GM23338 (cell line): ENCODE measurements at regions not wholly inside any gene's neighbourhood (a gene's known extent, or its start where the extent isn't known, plus 50 kb on each side); places are given as distances from the start of the nearest gene placed in this dataset.

Experiments used
- ATAC-seq: fragments of 200-7000 bp; cut with Tn5 transposase; 3 replicates; pipeline ENCODE4 v1.9.1; 2020
- DNase-seq: peaks from one replicate; pipeline ENCODE4 v3.0.0-alpha.2; 2015; ENCODE audit warnings: low spot score
- H2AFZ ChIP-seq: fragments of 200-600 bp; sonication (generic); 2 replicates; pipeline ENCODE4 v1.8.0; 2016; ENCODE audit warnings: antibody characterized with exemption, mild to moderate bottlenecking, moderate library complexity
- H3F3A ChIP-seq: fragments of 200-600 bp; sonication (generic); replicated peaks from 2 replicates; pipeline ENCODE4 v1.8.0; 2017; ENCODE audit warnings: antibody characterized with exemption, mixed run types, low read depth
- H3K27ac ChIP-seq: fragments of 200-600 bp; sonication (generic); 2 replicates; pipeline ENCODE4 v1.6.1; 2016; ENCODE audit warnings: low read depth
- H3K27me3 ChIP-seq: fragments of 200-600 bp; sonication (generic); 2 replicates; pipeline ENCODE4 v1.8.0; 2016; ENCODE audit warnings: mild to moderate bottlenecking, mixed run types, moderate library complexity; ENCODE audit not compliant: insufficient read depth
- H3K36me3 ChIP-seq: fragments of 200-600 bp; sonication (generic); 2 replicates; pipeline ENCODE4 v1.8.0; 2016; ENCODE audit warnings: mild to moderate bottlenecking; ENCODE audit not compliant: insufficient read depth
- H3K4me1 ChIP-seq: fragments of 200-600 bp; sonication (generic); 2 replicates; pipeline ENCODE4 v1.8.0; 2016; ENCODE audit warnings: mild to moderate bottlenecking, moderate library complexity; ENCODE audit not compliant: insufficient read depth
- H3K4me2 ChIP-seq: fragments of 200-600 bp; sonication (generic); 2 replicates; pipeline ENCODE4 v1.7.1; 2017; ENCODE audit warnings: mixed run types
- H3K4me3 ChIP-seq: fragments of 200-600 bp; sonication (generic); 2 replicates; pipeline ENCODE4 v1.6.1; 2016; ENCODE audit warnings: mixed run types
- H3K79me2 ChIP-seq: fragments of 200-600 bp; sonication (generic); replicated peaks from 2 replicates; pipeline ENCODE4 v1.8.0; 2017; ENCODE audit warnings: mild to moderate bottlenecking; ENCODE audit not compliant: insufficient read depth
- H3K9me2 ChIP-seq: fragments of 200-600 bp; sonication (generic); 2 replicates; pipeline ENCODE4 v1.8.0; 2017; ENCODE audit not compliant: insufficient read depth
- H4K20me1 ChIP-seq: fragments of 200-600 bp; sonication (generic); replicated peaks from 2 replicates; pipeline ENCODE4 v1.8.0; 2017; ENCODE audit warnings: mild to moderate bottlenecking; ENCODE audit not compliant: insufficient read depth
- H3K27ac Mint-ChIP-seq: 2 replicates; pipeline ENCODE4 v1.8.0; 2020; ENCODE audit warnings: inconsistent platforms, mild to moderate bottlenecking, moderate library complexity, mixed read lengths
- H3K27me3 Mint-ChIP-seq: 3 replicates; pipeline ENCODE4 v1.8.0; 2022; ENCODE audit warnings: low read depth, mild to moderate bottlenecking, moderate library complexity, mixed read lengths, inconsistent platforms; ENCODE audit not compliant: insufficient read depth, poor library complexity
- H3K36me3 Mint-ChIP-seq: 3 replicates; pipeline ENCODE4 v1.8.0; 2021; ENCODE audit warnings: low read depth, mild to moderate bottlenecking, inconsistent platforms, moderate library complexity, mixed read lengths
- H3K4me1 Mint-ChIP-seq: 3 replicates; pipeline ENCODE4 v1.8.0; 2020; ENCODE audit warnings: mild to moderate bottlenecking, inconsistent platforms, mixed read lengths
- H3K4me3 Mint-ChIP-seq: 3 replicates; pipeline ENCODE4 v1.8.0; 2021; ENCODE audit warnings: moderate library complexity, mild to moderate bottlenecking, inconsistent platforms, mixed read lengths
- H3K9me3 Mint-ChIP-seq: 3 replicates; pipeline ENCODE4 v1.8.0; 2020; ENCODE audit warnings: moderate library complexity, mild to moderate bottlenecking, inconsistent platforms, mixed read lengths
- CREB1 ChIP-seq: fragments of 250-450 bp; sonication (Bioruptor Pico); IDR thresholded peaks from 2 replicates; pipeline ENCODE4 v1.5.0; 2020; ENCODE audit warnings: low read depth, mild to moderate bottlenecking, moderate library complexity
- EZH2 ChIP-seq: fragments of 200-600 bp; sonication (generic); IDR thresholded peaks from one replicate; pipeline ENCODE4 v1.8.0; 2017; ENCODE audit warnings: antibody characterized with exemption, mild to moderate bottlenecking, low read depth; ENCODE audit not compliant: unreplicated experiment
- EZH2phosphoT487 ChIP-seq: fragments of 200-600 bp; sonication (generic); IDR thresholded peaks from one replicate; pipeline ENCODE4 v1.8.1; 2018; ENCODE audit warnings: antibody characterized with exemption; ENCODE audit not compliant: unreplicated experiment
- JUNB ChIP-seq: IDR thresholded peaks from one replicate; pipeline ENCODE4 v1.6.1; 2016; ENCODE audit warnings: antibody characterized with exemption; ENCODE audit not compliant: unreplicated experiment
- NANOG ChIP-seq: IDR thresholded peaks from 2 replicates; pipeline ENCODE4 v1.6.1; 2016; ENCODE audit warnings: antibody characterized with exemption, borderline replicate concordance
- POLR2AphosphoS5 ChIP-seq: IDR thresholded peaks from 2 replicates; pipeline ENCODE4 v1.6.1; 2016; ENCODE audit warnings: antibody characterized with exemption, low read depth
- STAT1 ChIP-seq: IDR thresholded peaks from one replicate; pipeline ENCODE4 v1.6.1; 2016; ENCODE audit warnings: antibody characterized with exemption; ENCODE audit not compliant: unreplicated experiment
- ZNF114 ChIP-seq: fragments of 250-450 bp; sonication (Bioruptor Pico); IDR thresholded peaks from 2 replicates; pipeline ENCODE4 v1.5.0; 2020; ENCODE audit warnings: mild to moderate bottlenecking, moderate library complexity
- ZNF331 ChIP-seq: fragments of 250-450 bp; sonication (Bioruptor Pico); IDR thresholded peaks from 2 replicates; pipeline ENCODE4 v1.5.0; 2020; ENCODE audit warnings: low read depth, mild to moderate bottlenecking, moderate library complexity
- TF ChIP-seq, protein P1 (sequence below): fragments of 250-450 bp; sonication (Bioruptor Pico); IDR thresholded peaks from 2 replicates; pipeline ENCODE4 v1.5.0; 2020; ENCODE audit warnings: mild to moderate bottlenecking, moderate library complexity
- TF ChIP-seq, protein P2 (sequence below): IDR thresholded peaks from 2 replicates; pipeline ENCODE4 v1.6.1; 2016; ENCODE audit warnings: antibody characterized with exemption
- TF ChIP-seq, protein P3 (sequence below): IDR thresholded peaks from one replicate; pipeline ENCODE4 v1.6.1; 2018; ENCODE audit warnings: antibody characterized with exemption; ENCODE audit not compliant: unreplicated experiment
- TF ChIP-seq, protein P4 (sequence below), 2 experiments: fragments of 200-600 bp in 1 of 2; sonication (generic) in 1 of 2; conservative IDR thresholded peaks; 2 replicates each; pipeline versions ENCODE4 v1.5.1 to v1.6.1; 2016 to 2017; ENCODE audit warnings: antibody characterized with exemption in 2 of 2, low read depth in 2 of 2, mild to moderate bottlenecking in 2 of 2, moderate library complexity in 1 of 2

DNA sequence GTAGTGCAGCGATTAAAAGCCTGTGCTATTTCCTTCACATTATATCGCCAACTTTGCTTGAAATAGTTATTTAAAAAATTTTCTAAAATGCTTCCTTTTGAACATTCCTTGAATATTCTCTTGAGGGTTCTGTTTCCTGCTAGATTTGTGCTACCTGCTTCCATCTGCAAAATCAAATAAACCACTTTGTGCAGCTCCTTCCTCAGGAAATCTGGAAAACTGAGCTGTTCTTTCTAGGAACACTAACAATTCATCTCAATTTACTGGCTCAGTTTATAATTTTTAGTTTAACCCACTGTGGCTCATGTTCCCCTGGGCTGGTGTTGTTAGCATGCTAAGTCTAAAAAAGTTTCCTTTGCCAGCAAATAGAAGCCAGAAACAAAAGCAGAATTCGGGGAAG is 88.1 kb upstream of the LCORL start:
- TF ChIP-seq EZH2phosphoT487 = no peak
- no peak for TF ChIP-seq CREB1 (CRISPR knock-in tag)
- no peak for TF ChIP-seq NANOG
- TF ChIP-seq, protein P1, sequence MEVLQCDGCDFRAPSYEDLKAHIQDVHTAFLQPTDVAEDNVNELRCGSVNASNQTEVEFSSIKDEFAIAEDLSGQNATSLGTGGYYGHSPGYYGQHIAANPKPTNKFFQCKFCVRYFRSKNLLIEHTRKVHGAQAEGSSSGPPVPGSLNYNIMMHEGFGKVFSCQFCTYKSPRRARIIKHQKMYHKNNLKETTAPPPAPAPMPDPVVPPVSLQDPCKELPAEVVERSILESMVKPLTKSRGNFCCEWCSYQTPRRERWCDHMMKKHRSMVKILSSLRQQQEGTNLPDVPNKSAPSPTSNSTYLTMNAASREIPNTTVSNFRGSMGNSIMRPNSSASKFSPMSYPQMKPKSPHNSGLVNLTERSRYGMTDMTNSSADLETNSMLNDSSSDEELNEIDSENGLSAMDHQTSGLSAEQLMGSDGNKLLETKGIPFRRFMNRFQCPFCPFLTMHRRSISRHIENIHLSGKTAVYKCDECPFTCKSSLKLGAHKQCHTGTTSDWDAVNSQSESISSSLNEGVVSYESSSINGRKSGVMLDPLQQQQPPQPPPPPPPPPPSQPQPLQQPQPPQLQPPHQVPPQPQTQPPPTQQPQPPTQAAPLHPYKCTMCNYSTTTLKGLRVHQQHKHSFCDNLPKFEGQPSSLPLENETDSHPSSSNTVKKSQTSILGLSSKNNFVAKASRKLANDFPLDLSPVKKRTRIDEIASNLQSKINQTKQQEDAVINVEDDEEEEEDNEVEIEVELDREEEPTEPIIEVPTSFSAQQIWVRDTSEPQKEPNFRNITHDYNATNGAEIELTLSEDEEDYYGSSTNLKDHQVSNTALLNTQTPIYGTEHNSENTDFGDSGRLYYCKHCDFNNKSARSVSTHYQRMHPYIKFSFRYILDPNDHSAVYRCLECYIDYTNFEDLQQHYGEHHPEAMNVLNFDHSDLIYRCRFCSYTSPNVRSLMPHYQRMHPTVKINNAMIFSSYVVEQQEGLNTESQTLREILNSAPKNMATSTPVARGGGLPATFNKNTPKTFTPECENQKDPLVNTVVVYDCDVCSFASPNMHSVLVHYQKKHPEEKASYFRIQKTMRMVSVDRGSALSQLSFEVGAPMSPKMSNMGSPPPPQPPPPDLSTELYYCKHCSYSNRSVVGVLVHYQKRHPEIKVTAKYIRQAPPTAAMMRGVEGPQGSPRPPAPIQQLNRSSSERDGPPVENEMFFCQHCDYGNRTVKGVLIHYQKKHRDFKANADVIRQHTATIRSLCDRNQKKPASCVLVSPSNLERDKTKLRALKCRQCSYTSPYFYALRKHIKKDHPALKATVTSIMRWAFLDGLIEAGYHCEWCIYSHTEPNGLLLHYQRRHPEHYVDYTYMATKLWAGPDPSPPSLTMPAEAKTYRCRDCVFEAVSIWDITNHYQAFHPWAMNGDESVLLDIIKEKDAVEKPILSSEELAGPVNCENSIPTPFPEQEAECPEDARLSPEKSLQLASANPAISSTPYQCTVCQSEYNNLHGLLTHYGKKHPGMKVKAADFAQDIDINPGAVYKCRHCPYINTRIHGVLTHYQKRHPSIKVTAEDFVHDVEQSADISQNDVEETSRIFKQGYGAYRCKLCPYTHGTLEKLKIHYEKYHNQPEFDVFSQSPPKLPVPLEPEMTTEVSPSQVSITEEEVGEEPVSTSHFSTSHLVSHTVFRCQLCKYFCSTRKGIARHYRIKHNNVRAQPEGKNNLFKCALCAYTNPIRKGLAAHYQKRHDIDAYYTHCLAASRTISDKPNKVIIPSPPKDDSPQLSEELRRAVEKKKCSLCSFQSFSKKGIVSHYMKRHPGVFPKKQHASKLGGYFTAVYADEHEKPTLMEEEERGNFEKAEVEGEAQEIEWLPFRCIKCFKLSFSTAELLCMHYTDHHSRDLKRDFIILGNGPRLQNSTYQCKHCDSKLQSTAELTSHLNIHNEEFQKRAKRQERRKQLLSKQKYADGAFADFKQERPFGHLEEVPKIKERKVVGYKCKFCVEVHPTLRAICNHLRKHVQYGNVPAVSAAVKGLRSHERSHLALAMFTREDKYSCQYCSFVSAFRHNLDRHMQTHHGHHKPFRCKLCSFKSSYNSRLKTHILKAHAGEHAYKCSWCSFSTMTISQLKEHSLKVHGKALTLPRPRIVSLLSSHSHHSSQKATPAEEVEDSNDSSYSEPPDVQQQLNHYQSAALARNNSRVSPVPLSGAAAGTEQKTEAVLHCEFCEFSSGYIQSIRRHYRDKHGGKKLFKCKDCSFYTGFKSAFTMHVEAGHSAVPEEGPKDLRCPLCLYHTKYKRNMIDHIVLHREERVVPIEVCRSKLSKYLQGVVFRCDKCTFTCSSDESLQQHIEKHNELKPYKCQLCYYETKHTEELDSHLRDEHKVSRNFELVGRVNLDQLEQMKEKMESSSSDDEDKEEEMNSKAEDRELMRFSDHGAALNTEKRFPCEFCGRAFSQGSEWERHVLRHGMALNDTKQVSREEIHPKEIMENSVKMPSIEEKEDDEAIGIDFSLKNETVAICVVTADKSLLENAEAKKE = no peak
- TF ChIP-seq JUNB = no peak
- no peak for TF ChIP-seq ZNF331
- TF ChIP-seq, protein P2, sequence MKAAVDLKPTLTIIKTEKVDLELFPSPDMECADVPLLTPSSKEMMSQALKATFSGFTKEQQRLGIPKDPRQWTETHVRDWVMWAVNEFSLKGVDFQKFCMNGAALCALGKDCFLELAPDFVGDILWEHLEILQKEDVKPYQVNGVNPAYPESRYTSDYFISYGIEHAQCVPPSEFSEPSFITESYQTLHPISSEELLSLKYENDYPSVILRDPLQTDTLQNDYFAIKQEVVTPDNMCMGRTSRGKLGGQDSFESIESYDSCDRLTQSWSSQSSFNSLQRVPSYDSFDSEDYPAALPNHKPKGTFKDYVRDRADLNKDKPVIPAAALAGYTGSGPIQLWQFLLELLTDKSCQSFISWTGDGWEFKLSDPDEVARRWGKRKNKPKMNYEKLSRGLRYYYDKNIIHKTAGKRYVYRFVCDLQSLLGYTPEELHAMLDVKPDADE = no peak
- TF ChIP-seq, protein P3, sequence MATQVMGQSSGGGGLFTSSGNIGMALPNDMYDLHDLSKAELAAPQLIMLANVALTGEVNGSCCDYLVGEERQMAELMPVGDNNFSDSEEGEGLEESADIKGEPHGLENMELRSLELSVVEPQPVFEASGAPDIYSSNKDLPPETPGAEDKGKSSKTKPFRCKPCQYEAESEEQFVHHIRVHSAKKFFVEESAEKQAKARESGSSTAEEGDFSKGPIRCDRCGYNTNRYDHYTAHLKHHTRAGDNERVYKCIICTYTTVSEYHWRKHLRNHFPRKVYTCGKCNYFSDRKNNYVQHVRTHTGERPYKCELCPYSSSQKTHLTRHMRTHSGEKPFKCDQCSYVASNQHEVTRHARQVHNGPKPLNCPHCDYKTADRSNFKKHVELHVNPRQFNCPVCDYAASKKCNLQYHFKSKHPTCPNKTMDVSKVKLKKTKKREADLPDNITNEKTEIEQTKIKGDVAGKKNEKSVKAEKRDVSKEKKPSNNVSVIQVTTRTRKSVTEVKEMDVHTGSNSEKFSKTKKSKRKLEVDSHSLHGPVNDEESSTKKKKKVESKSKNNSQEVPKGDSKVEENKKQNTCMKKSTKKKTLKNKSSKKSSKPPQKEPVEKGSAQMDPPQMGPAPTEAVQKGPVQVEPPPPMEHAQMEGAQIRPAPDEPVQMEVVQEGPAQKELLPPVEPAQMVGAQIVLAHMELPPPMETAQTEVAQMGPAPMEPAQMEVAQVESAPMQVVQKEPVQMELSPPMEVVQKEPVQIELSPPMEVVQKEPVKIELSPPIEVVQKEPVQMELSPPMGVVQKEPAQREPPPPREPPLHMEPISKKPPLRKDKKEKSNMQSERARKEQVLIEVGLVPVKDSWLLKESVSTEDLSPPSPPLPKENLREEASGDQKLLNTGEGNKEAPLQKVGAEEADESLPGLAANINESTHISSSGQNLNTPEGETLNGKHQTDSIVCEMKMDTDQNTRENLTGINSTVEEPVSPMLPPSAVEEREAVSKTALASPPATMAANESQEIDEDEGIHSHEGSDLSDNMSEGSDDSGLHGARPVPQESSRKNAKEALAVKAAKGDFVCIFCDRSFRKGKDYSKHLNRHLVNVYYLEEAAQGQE = no peak
- no peak for TF ChIP-seq STAT1
- no peak for TF ChIP-seq POLR2AphosphoS5
- no peak for TF ChIP-seq ZNF114 (CRISPR knock-in tag)
- TF ChIP-seq, protein P4, sequence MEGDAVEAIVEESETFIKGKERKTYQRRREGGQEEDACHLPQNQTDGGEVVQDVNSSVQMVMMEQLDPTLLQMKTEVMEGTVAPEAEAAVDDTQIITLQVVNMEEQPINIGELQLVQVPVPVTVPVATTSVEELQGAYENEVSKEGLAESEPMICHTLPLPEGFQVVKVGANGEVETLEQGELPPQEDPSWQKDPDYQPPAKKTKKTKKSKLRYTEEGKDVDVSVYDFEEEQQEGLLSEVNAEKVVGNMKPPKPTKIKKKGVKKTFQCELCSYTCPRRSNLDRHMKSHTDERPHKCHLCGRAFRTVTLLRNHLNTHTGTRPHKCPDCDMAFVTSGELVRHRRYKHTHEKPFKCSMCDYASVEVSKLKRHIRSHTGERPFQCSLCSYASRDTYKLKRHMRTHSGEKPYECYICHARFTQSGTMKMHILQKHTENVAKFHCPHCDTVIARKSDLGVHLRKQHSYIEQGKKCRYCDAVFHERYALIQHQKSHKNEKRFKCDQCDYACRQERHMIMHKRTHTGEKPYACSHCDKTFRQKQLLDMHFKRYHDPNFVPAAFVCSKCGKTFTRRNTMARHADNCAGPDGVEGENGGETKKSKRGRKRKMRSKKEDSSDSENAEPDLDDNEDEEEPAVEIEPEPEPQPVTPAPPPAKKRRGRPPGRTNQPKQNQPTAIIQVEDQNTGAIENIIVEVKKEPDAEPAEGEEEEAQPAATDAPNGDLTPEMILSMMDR (conservative IDR thresholded peaks at IDR 0.05; ENCODE audit: low read depth in 2 of 2) = no peak
- no peak for TF ChIP-seq EZH2
- Mint-ChIP-seq H3K36me3 (no peaks in the 10 kb centered on the region), H3K27me3 (peaks cover 2% of the 10 kb centered on the region), H3K27ac (no peak overlapping the region), H3K4me1 (peaks cover 5% of the 10 kb centered on the region; the same call in 2 of the 3 replicates), H3K4me3 (no peak overlapping the region), H3K9me3 (no peaks in the 10 kb centered on the region)
- H3K4me3 ChIP-seq = no peak overlapping the region
- H3K4me1 ChIP-seq = no peaks in the 10 kb centered on the region
- H3K4me2 ChIP-seq = no peak overlapping the region
- H3K27me3 ChIP-seq = no peaks in the 10 kb centered on the region
- H3K9me2 ChIP-seq = 0 out of 2 replicates have a peak, but pooled peaks cover 7% of the 10 kb centered on the region
- no peaks in the 10 kb centered on the region for H3K79me2 ChIP-seq
- H2AFZ ChIP-seq = no peak overlapping the region
- no peak for ATAC-seq
- H3F3A ChIP-seq = no peaks in the 10 kb centered on the region
- no peaks in the 10 kb centered on the region for H3K36me3 ChIP-seq
- H4K20me1 ChIP-seq = no peaks in the 10 kb centered on the region
- DNase-seq = no peak
- no peak overlapping the region for H3K27ac ChIP-seq
